Thyroid gland (tissue), 4 donors: ENCODE measurements at regions not wholly inside any gene's neighbourhood (a gene's known extent, or its start where the extent isn't known, plus 50 kb on each side); places are given as distances from the start of the nearest gene placed in this dataset.

ENCODE experiments used
- DNase-seq, 2 donors: peaks; one replicate each; pipeline ENCODE4 v3.0.0-alpha.2; 2019
- H3K27ac ChIP-seq, 3 donors: fragments of 200-600 bp; sonication (generic); 1 replicate in 2 of 3; 2 replicates in 1 of 3; pipeline ENCODE4 v1.5.1; 2016 to 2019; ENCODE audit warnings: mild to moderate bottlenecking in 1 of 3, moderate library complexity in 1 of 3
- H3K27me3 ChIP-seq: fragments of 200-600 bp; sonication (generic); one replicate; pipeline ENCODE4 v1.5.1; 2019
- H3K36me3 ChIP-seq, 2 donors: fragments of 200-600 bp; sonication (generic); one replicate each; pipeline ENCODE4 v1.5.1; 2016 to 2019
- H3K4me1 ChIP-seq, 2 donors: fragments of 200-600 bp; sonication (generic); one replicate each; pipeline ENCODE4 v1.5.1; 2017 to 2019
- H3K4me3 ChIP-seq, 3 donors: fragments of 200-600 bp; sonication (generic); replicated peaks in 1 of 3; 1 replicate in 2 of 3; 2 replicates in 1 of 3; pipeline ENCODE4 v1.5.1; 2016; ENCODE audit warnings: mild to moderate bottlenecking in 1 of 3
- H3K9me3 ChIP-seq: fragments of 200-600 bp; sonication (generic); one replicate; pipeline ENCODE4 v1.5.1; 2017
- POLR2A ChIP-seq, 2 donors: fragments of 450-650 bp; IDR thresholded peaks; one replicate each; pipeline ENCODE4 v1.6.1; 2017; ENCODE audit warnings: antibody characterized with exemption in 2 of 2, mild to moderate bottlenecking in 2 of 2, moderate library complexity in 1 of 2
- WGBS, 2 donors: methylation state at CpG; one replicate each; pipeline ENCODE4 v1.1.5; 2017; 5-methylcytosine and 5-hydroxymethylcytosine counted together
- intact Hi-C: fragments of 100-400 bp; cut with DNase I; formaldehyde crosslinking; loops from one replicate; pipeline ENCODE4 v1.15.1; 2023
- TF ChIP-seq, protein P1 (sequence below), 6 experiments: fragments of 200-600 bp in 3 of 6; fragments of 450-650 bp in 3 of 6; sonication (generic) in 3 of 6; IDR thresholded peaks; one replicate each; pipeline ENCODE4 v1.5.1; 2016 to 2019; ENCODE audit warnings: antibody characterized with exemption in 6 of 6, mild to moderate bottlenecking in 2 of 6, inconsistent platforms in 1 of 6, moderate library complexity in 1 of 6

DNA sequence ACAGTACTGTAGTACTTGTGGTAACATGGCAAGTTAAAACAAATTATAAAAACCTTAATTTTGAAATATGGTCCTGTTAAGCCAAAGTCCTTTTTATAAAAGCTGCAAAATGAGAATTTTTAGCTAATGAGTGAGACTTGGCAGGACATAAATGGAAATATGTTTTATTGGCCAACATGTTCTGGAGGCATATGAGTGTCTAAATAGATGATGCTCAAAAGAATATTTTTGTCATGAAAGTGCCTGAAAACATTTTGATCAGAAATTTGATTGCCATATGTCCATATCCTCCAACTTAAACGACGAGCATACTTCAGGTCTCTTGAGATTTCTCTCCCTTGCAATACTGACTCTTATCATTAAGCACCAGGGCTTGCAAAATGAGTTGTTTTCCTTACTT lies 972.6 kb downstream of the TMTC2 start:
- H3K9me3 ChIP-seq: no peaks in the 10 kb centered on the region
- no peak for TF ChIP-seq POLR2A (IDR thresholded peaks at IDR 0.05)
- TF ChIP-seq, protein P1, sequence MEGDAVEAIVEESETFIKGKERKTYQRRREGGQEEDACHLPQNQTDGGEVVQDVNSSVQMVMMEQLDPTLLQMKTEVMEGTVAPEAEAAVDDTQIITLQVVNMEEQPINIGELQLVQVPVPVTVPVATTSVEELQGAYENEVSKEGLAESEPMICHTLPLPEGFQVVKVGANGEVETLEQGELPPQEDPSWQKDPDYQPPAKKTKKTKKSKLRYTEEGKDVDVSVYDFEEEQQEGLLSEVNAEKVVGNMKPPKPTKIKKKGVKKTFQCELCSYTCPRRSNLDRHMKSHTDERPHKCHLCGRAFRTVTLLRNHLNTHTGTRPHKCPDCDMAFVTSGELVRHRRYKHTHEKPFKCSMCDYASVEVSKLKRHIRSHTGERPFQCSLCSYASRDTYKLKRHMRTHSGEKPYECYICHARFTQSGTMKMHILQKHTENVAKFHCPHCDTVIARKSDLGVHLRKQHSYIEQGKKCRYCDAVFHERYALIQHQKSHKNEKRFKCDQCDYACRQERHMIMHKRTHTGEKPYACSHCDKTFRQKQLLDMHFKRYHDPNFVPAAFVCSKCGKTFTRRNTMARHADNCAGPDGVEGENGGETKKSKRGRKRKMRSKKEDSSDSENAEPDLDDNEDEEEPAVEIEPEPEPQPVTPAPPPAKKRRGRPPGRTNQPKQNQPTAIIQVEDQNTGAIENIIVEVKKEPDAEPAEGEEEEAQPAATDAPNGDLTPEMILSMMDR (IDR thresholded peaks at IDR 0.05): no peak
- H3K4me1 ChIP-seq: no peaks in the 10 kb centered on the region
- no peak overlapping the region for H3K4me3 ChIP-seq
- intact Hi-C loops: no loop called here
- no peaks in the 10 kb centered on the region for H3K36me3 ChIP-seq
- H3K27me3 ChIP-seq: no peaks in the 10 kb centered on the region
- 75 to 86% methylated on average over 2 of the region's 2 CpGs for WGBS, 2 donors
- no peak for DNase-seq
- no peak overlapping the region for H3K27ac ChIP-seq

DNA sequence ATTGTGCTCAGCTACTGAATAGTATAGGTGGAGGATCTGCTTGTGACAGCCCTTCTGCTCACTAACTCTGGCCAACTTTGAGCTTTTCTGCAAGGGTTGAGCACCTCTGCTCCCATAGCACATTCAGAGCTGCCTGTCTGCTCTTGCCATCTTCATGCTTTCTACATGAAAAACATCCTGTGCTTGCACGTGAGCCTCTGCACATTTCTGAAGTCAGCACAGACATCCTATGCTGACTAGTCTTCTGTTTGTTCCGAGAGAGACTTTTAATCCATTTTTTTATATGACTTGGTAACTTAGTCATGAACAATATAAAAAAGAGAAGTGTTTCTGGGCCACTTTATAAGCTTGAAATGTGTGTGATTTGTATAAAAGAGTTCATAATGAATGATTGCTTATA lies 969.3 kb downstream of the TMTC2 start:
- H3K4me1 ChIP-seq: no peaks in the 10 kb centered on the region
- no peak overlapping the region for H3K4me3 ChIP-seq
- H3K27me3 ChIP-seq: no peaks in the 10 kb centered on the region
- no peaks in the 10 kb centered on the region for H3K9me3 ChIP-seq
- H3K27ac ChIP-seq: no peak overlapping the region
- 78 to 87% methylated on average over 2 of the region's 2 CpGs for WGBS, 2 donors
- TF ChIP-seq, protein P1 (IDR thresholded peaks at IDR 0.05): no peak
- no peak for TF ChIP-seq POLR2A (IDR thresholded peaks at IDR 0.05)
- intact Hi-C loops: no loop called here
- H3K36me3 ChIP-seq: no peaks in the 10 kb centered on the region
- no peak for DNase-seq

DNA sequence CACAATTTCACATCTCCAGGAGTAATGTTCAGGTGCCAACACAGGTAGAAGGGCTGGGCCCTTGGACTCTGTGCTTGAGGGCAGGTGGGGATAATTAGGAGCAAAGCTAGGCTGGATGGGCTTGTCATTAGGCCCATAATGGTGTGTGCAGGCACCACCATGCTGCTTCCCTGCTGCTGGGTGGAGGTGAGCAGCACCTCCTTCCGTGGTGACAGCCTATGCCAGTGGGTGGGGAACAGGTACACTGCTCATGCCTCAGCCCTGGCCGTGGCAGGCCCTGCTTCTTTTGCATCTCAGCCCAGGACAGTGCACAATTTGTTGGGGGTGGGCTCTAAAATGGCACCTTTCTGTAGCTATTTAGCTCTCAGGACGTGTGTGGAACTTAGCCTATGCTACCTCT lies 955.5 kb downstream of the TMTC2 start:
- TF ChIP-seq, protein P1 (IDR thresholded peaks at IDR 0.05): no peak
- TF ChIP-seq POLR2A (IDR thresholded peaks at IDR 0.05): no peak
- DNase-seq: no peak
- no peaks in the 10 kb centered on the region for H3K9me3 ChIP-seq
- no peak overlapping the region for H3K27ac ChIP-seq
- no peaks in the 10 kb centered on the region for H3K4me1 ChIP-seq
- H3K4me3 ChIP-seq: no peak overlapping the region
- H3K27me3 ChIP-seq: no peaks in the 10 kb centered on the region
- intact Hi-C loops: no loop called here
- 75 to 92% methylated on average over 3 of the region's 3 CpGs for WGBS, 2 donors
- H3K36me3 ChIP-seq: no peaks in the 10 kb centered on the region

DNA sequence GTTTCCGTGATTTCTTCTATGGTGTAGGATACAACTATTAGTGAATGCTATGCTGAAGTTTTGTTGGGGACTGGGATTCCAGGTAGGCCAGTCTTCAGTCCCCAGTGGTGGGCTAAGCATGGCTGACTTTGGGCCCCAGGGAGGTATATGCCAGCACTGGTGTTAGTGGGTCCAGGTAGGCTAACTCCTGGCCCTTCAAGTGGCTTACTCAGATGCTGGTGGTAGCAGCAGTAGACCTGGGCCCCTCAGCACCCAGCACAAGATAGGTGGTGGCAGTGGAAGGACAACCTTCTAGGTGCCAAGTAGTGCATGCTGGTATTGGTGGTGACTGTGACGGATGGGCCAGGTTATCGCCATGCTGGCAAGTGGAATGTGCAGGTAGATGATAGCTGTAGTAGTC lies 955.1 kb downstream of the TMTC2 start:
- Histone ChIP-seq H3K27me3 (no peaks in the 10 kb centered on the region), H3K9me3 (no peaks in the 10 kb centered on the region), H3K36me3 (no peaks in the 10 kb centered on the region), H3K4me1 (no peaks in the 10 kb centered on the region), H3K27ac (no peak overlapping the region), H3K4me3 (no peak overlapping the region)
- TF ChIP-seq, protein P1 (IDR thresholded peaks at IDR 0.05): no peak
- TF ChIP-seq POLR2A (IDR thresholded peaks at IDR 0.05): no peak
- intact Hi-C loops: no loop called here
- 82 to 98% methylated on average over 3 of the region's 3 CpGs for WGBS, 2 donors
- DNase-seq: no peak

DNA sequence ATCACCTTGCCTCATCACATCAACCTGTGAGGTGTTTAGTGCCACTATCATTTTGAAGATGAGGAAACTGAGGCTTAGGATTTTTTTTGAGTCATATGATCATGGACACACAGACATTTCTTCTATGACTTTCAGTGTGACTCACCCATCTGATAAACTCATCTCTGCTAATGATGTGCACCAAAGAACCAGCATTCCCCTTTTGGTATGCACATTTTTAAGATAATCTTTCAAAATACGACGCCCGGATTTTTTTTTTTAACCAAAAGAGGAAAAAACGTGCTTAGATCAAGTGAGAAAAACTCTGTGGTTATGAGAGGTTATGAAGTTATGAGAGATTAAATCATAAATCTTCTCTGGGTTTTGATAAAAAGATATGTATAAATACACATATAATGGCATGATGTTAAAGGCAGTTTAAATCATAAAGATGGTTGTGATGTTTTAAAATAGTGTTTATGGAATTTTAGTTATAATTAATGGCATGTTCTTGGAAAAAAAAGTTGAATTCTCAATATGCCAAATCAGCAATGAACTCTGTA lies 948.1 kb downstream of the TMTC2 start:
- intact Hi-C loops: no loop called here
- TF ChIP-seq POLR2A (IDR thresholded peaks at IDR 0.05): no peak
- TF ChIP-seq, protein P1 (IDR thresholded peaks at IDR 0.05): no peak
- H3K27me3 ChIP-seq: no peaks in the 10 kb centered on the region
- 65 to 69% methylated on average over 4 of the region's 4 CpGs for WGBS, 2 donors
- no peak overlapping the region for H3K27ac ChIP-seq
- no peak for DNase-seq
- no peaks in the 10 kb centered on the region for H3K4me1 ChIP-seq
- H3K36me3 ChIP-seq: no peaks in the 10 kb centered on the region
- H3K9me3 ChIP-seq: no peaks in the 10 kb centered on the region
- no peak overlapping the region for H3K4me3 ChIP-seq
